ENCODE measurements at regions not wholly inside any gene's neighbourhood (a gene's known extent, or its start where the extent isn't known, plus 50 kb on each side); places are given as distances from the start of the nearest gene placed in this dataset.

DNA sequence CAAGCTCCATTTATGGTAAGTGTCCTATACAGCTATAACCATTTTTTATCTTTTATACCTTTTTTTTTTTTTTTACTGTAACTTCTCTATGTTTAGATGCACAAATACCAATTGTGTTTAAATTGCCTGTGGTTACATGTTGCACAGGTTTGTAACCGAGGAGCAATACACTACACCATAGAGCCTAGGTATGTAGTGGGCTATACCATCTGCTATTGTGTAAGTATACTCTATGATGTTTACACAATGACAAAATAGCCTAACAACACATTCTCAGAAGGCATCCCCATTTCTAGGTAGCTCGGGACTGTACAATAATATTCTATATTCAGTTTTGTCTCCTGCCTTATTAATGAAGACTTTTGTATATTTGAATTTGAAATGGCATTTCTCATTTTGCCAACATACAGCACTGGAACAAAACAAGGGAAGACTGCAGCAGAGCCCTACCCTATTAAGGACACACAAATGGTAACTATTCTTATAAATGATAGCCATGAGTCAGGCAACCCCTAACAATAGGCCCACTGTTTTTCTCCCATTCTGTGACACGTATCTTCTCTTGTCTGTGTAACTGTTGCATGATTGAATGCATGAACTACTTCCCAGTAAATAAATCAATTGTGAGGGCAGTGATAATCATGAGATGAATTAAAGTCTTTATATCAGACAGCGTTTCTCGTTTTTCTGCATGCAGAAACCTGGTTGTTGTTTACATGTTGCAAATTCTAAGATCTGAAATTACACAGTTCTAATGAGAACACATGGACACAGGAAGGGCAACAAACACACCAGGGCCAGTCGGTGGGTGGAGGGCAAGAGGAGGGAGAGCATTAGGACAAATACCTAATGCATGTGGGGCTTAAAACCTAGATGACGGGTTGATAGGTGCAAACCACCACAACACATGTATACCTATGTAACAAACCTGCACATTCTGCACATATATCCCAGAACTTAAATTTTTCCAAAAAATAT is 173.9 kb downstream of the EPM2A start:
- no peak for ATAC-seq
- H3K27me3 ChIP-seq, result no peaks in the 10 kb centered on the region
- H3K4me3 ChIP-seq, result no peak overlapping the region
- H3K36me3 ChIP-seq, result no peaks in the 10 kb centered on the region
- H3K27ac ChIP-seq, result no peak overlapping the region
- WGBS, 2 donors (ENCODE audit: low coverage in 1 of 2), result 78 to 85% methylated on average over 6 to 7 of the region's 7 CpGs
- peaks cover 0 to 5% (median 0%) of the 10 kb centered on the region in 3 donors for H3K4me1 ChIP-seq
- TF ChIP-seq EP300 (IDR thresholded peaks at IDR 0.05) (no peak), POLR2A (IDR thresholded peaks at IDR 0.05) (no peak), POLR2AphosphoS5 (IDR thresholded peaks at IDR 0.05) (no peak)
- TF ChIP-seq, protein P1, sequence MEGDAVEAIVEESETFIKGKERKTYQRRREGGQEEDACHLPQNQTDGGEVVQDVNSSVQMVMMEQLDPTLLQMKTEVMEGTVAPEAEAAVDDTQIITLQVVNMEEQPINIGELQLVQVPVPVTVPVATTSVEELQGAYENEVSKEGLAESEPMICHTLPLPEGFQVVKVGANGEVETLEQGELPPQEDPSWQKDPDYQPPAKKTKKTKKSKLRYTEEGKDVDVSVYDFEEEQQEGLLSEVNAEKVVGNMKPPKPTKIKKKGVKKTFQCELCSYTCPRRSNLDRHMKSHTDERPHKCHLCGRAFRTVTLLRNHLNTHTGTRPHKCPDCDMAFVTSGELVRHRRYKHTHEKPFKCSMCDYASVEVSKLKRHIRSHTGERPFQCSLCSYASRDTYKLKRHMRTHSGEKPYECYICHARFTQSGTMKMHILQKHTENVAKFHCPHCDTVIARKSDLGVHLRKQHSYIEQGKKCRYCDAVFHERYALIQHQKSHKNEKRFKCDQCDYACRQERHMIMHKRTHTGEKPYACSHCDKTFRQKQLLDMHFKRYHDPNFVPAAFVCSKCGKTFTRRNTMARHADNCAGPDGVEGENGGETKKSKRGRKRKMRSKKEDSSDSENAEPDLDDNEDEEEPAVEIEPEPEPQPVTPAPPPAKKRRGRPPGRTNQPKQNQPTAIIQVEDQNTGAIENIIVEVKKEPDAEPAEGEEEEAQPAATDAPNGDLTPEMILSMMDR (IDR thresholded peaks at IDR 0.05), result no peak
- H3K9me3 ChIP-seq, result no peaks in the 10 kb centered on the region

DNA sequence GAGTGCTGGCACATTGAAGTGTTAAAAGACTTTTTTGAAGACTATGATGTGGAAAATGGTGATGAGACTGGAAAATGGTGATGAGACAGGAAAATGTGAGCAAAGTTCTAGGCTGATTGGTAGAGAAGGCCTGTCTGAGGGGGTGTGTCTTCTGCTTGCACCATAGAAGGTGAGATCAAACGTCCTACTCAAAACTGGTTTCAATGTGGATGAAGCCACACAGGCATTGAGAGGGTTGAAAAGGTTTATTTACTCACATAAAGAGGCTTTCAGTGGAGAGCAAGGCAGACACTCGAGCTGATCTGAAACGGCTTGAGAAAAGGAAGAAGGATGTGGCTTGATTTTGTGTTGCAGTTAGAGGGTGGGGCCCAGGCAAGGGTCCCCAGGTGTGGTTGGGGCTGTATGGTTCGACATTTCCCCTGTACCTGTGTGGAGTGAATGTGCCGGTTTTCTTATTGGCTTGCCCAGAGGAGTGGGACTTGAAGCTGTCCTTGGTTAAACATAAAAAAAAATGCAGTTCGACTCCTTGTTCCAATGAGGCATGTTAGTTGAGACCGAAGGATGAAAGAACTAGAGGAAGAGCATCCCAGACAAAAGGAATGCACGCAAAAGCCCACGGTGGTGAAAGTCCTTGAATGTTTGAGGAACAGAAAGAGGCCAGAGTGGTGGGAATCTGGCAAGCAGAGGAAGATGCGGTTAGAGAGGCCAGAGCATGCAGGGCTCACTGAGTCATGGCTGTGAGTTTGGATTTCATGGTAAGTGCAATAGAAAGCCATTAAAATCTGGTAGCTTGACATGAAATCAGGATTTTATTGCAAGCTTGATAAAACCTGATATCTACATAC is 172.3 kb downstream of the EPM2A start:
- ATAC-seq, result no peak
- no peaks in the 10 kb centered on the region for H3K27me3 ChIP-seq
- H3K9me3 ChIP-seq, result no peaks in the 10 kb centered on the region
- WGBS, 2 donors (ENCODE audit: low coverage in 1 of 2), result 77 to 80% methylated on average over 7 to 8 of the region's 10 CpGs
- TF ChIP-seq POLR2AphosphoS5 (IDR thresholded peaks at IDR 0.05) (no peak), EP300 (IDR thresholded peaks at IDR 0.05) (no peak), POLR2A (IDR thresholded peaks at IDR 0.05) (no peak)
- TF ChIP-seq, protein P1 (IDR thresholded peaks at IDR 0.05), result no peak
- H3K36me3 ChIP-seq, result no peaks in the 10 kb centered on the region
- no peak overlapping the region for H3K27ac ChIP-seq
- no peak overlapping the region for H3K4me3 ChIP-seq
- no peaks in the 10 kb centered on the region for H3K4me1 ChIP-seq

DNA sequence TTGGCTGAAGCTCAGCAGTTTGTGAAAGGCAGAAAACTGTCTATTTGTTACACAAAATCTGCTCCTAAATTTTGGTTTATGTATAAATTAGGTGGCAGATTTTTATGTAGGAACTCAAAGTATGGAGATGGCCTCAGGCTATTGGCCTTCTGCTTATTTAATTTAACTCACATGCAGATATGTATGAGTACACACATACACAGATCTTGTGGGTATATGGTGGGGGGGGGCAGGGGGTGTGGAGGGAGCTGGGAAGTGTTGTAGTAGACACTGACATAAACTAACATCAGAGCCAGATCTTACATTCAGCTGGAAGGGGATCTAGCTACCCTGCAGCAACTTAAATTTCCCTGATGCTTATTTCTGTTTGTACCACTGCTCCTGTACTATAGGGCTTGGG is 170.8 kb downstream of the EPM2A start:
- no peak for ATAC-seq
- H3K36me3 ChIP-seq, result no peaks in the 10 kb centered on the region
- H3K4me1 ChIP-seq, result no peaks in the 10 kb centered on the region
- TF ChIP-seq, protein P1 (IDR thresholded peaks at IDR 0.05), result no peak
- TF ChIP-seq EP300 (IDR thresholded peaks at IDR 0.05) (no peak), POLR2A (IDR thresholded peaks at IDR 0.05) (no peak), POLR2AphosphoS5 (IDR thresholded peaks at IDR 0.05) (no peak)
- no peak overlapping the region for H3K4me3 ChIP-seq
- H3K27ac ChIP-seq, result no peak overlapping the region
- H3K9me3 ChIP-seq, result no peaks in the 10 kb centered on the region
- H3K27me3 ChIP-seq, result no peaks in the 10 kb centered on the region

DNA sequence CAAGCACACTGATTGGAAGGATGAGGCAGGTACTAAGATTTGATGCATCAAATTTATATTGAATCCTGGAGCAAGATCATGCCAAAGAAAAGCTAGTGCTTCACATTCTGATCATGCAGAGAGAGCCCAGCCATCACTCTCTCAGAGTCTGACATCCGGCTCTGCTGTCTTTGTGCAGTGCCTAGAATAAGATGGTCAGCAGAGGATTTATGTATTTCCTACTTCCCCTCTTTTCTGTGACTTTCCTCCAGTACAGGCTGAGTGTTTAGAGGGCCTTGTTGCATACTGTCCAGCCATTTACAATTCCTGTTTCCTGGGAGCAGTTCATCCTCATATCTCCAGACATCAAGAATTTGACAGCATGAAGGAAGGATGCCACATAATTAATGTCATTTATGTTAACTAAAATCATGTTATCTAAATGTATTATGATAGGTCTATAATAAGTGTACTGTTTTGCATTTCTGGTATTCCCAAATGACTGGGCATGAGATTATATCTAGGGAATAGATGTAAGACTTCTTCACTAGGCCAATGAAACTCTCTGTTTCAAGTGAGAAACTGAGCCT is 167.6 kb downstream of the EPM2A start:
- Histone ChIP-seq H3K36me3 (no peaks in the 10 kb centered on the region), H3K27me3 (no peaks in the 10 kb centered on the region), H3K4me3 (no peak overlapping the region), H3K9me3 (peaks cover 0 to 5% (median 0%) of the 10 kb centered on the region in 3 donors), H3K4me1 (no peaks in the 10 kb centered on the region), H3K27ac (no peak overlapping the region)
- WGBS, 2 donors (ENCODE audit: low coverage in 1 of 2), result 73 to 100% methylated on average over 1 of the region's 1 CpG
- ATAC-seq, result no peak
- TF ChIP-seq POLR2A (IDR thresholded peaks at IDR 0.05) (no peak), EP300 (IDR thresholded peaks at IDR 0.05) (no peak), POLR2AphosphoS5 (IDR thresholded peaks at IDR 0.05) (no peak)
- TF ChIP-seq, protein P1 (IDR thresholded peaks at IDR 0.05), result no peak

All from gastroesophageal sphincter (tissue), 4 donors.